HG03575 (cell line): ENCODE measurements at regions not wholly inside any gene's neighbourhood (a gene's known extent, or its start where the extent isn't known, plus 50 kb on each side); places are given as distances from the start of the nearest gene placed in this dataset.

Experiments
- ATAC-seq: cut with Tn5 transposase; IDR thresholded peaks from one replicate; pipeline ENCODE4 v1.9.1; 2021; ENCODE audit not compliant: unreplicated experiment, insufficient number of reproducible peaks, low FRiP score; ENCODE audit errors: extremely low read depth

- peak; percentile 32 for ATAC-seq
Observed at GRCh38 chr9:109967651-109968642, 187.9 kb downstream of the PALM2AKAP2 start.

GRCh38 chr9:109969011-109969410, 189.0 kb downstream of the PALM2AKAP2 start:
- ATAC-seq, result no peak

GRCh38 chr9:109969573-109970237, 189.7 kb downstream of the PALM2AKAP2 start:
- no peak for ATAC-seq

GRCh38 chr9:109971226-109971625, 191.2 kb downstream of the PALM2AKAP2 start:
- no peak for ATAC-seq

GRCh38 chr9:109972026-109972882, 192.3 kb downstream of the PALM2AKAP2 start:
- peak; percentile 24 for ATAC-seq

- no peak for ATAC-seq
Observed at GRCh38 chr9:109973336-109973735, 193.3 kb downstream of the PALM2AKAP2 start.

- peak; percentile 64 for ATAC-seq
Observed at GRCh38 chr9:109974143-109974917, 194.3 kb downstream of the PALM2AKAP2 start.

GRCh38 chr9:109974918-109975276, 194.9 kb downstream of the PALM2AKAP2 start:
- ATAC-seq, result no peak

- ATAC-seq, result no peak
Observed at GRCh38 chr9:109975574-109976295, 195.7 kb downstream of the PALM2AKAP2 start.

- no peak for ATAC-seq
Observed at GRCh38 chr9:109976303-109976702, 196.3 kb downstream of the PALM2AKAP2 start.

- ATAC-seq, result no peak
Observed at GRCh38 chr9:109977521-109977920, 197.5 kb downstream of the PALM2AKAP2 start.

GRCh38 chr9:109981091-109981490, 201.1 kb downstream of the PALM2AKAP2 start:
- no peak for ATAC-seq

- ATAC-seq, result no peak
Observed at GRCh38 chr9:109986521-109986991, 206.6 kb downstream of the PALM2AKAP2 start.

GRCh38 chr9:109989296-109989695, 209.3 kb downstream of the PALM2AKAP2 start:
- ATAC-seq, result no peak

GRCh38 chr9:109990541-109990940, 210.5 kb downstream of the PALM2AKAP2 start:
- no peak for ATAC-seq

GRCh38 chr9:109992293-109992692, 212.3 kb downstream of the PALM2AKAP2 start:
- ATAC-seq, result no peak

GRCh38 chr9:109993250-109993978, 213.4 kb downstream of the PALM2AKAP2 start:
- ATAC-seq, result no peak
